GM19468 (cell line): ENCODE measurements at regions not wholly inside any gene's neighbourhood (a gene's known extent, or its start where the extent isn't known, plus 50 kb on each side); places are given as distances from the start of the nearest gene placed in this dataset.
"Not testable (repeated sequence)": the region's sequence is repeated elsewhere in the genome, so short reads cannot be mapped to it uniquely, and the experiment has no call there.

Experiments used
- ATAC-seq: cut with Tn5 transposase; IDR thresholded peaks from one replicate; pipeline ENCODE4 v1.9.1; 2021; ENCODE audit warnings: mild to moderate bottlenecking, moderate library complexity, moderate number of reproducible peaks; ENCODE audit not compliant: unreplicated experiment; ENCODE audit errors: extremely low read depth

DNA sequence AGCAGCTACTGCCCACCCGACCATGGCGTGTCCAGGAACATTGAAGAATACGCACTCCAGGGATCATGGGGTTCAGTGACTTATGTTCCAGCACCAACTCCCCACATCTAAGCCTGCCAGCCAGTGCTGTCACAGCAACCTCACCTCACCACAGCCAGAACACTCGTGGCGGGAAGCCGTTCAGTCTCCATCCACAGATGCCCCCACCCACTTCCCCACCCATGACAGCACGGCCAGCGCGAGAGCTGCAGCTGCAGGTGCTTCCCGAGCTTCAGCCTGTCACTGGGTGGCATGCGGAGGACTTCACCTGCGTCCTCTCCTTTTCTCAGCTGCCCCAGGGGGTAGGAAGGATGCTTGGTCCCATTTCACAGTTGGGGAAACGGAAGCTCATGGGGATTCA, 50.3 kb downstream of the RBFOX3 start:
- ATAC-seq = no peak

DNA sequence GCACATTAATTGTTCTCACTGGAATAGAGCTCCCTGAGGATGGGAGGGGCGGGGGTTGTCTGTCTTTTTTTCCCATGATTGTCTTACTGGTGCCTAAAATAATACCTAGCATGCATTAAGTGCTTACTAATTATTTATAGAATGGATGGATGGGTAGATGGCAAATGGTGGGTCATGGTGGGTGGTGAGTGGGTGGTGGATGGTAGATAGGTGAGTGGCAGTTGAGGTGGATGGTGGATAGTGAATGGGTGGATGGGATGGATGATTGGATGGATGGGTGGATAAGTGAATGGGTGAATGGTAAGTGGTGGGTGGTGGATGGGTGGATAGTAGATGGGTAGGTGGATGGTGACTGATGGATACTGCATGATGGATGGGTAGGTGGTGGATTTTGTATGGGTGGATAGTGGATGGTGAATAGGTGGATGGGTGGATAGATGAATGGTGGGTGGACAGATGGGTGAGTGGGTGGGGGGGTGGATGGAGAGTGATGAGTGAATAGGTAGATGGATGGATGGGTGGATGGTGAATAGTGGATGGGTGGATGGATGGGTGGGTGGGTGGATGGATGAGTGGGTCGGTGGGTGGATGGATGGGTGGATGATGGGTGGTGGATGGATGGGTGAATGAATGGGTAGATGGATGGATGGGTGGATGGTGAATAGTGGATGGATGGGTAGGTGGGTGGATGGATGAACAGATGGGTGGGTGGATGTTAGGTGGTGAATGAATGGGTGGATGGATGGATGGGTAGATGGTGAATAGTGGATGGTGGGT, 51.6 kb downstream of the RBFOX3 start:
- ATAC-seq = no peak

DNA sequence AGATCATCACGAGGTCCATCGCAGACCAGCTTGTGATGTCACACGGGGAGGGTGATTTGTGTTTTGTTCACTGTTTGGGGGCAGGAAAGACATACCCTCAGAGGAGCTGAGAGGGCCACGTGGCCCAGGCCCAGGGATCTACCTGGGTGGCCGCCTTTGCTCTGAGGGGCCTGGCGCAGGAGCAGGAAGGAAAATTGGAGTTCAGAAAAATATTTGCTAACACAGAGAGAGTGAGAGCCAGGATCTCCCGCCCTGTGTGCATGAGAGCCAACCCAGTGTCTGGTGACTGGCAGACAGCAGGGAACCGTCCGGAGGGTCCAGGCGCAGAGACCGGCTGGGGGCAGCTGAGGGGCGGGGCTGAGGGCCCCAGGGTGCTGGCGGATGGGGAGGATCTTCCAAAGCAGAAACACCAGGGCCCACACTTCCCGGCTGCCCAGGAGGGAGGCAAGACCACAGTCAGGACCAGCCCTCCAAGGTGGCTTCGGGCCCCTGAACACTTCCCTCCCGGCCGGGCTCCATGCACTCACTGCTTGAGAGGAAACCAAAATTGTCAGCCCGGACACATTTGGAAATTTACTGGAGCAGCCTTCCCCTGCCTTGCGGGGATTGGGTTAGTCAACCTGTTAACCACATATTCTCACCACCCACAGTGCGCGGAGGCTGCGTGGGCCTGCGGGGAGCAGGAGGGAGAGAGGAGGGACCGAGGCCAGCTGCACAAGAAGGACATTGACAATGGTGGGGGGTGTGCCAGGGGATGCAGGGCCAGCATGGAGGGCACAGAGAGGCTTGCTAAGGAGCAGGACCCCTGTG, 52.6 kb downstream of the RBFOX3 start:
- no peak for ATAC-seq

DNA sequence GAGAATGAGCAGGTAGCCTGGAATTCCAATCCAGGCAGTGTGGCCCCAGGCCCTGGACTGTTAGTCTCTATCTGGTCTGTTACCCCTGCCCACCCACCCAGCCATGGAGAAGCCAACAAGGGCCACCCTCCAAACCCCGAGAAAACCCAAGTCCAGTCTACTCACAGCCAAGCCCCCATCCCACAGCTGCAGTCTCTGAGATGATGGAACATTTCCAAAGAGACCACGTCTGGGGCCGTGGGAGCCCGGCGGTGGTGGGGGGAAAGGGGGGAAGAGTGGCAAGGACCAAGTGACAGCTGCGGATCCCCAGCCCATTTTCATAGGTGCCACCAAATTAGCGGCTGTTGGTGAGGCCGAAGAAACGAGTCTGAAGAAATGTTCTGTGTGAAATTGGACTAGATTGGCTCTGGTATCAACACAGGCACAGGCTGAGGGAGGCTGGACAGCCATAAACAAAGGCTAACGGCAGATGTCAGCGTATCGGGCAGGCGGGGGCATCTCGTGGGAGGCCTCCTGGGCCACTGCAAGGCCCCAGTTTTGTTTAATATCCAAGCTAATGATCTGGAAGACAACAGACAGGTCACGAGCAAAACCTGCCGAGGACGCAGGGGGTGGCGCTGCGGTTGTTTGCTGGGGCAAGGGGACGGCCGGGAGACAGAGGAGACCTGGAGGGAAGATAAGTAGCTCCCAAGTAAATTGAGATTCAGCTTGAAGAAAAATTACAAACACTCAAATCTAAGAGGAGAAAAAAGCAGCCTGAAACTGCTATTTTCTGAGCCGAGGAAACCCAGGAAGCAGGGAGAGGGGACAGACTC, 53.4 kb downstream of the RBFOX3 start:
- ATAC-seq = no peak

DNA sequence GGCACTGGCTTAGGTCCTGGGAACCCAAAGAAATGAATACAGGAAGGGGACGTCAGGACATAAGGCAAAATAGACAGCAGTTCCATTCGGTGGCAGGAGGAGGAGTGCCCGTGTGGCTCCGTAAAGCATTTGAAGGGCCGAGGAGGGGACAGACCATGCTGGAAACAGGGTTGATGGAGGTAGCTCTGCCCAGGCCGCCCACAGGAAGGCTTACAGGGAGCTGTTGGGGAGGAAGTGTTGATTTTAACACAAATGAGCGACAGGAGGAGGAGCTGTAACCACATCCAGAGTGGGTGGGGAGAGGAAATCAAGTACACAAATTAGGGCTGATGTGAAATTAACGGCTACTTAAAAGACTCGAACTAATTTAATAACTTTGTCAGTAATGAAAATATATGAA, 54.6 kb downstream of the RBFOX3 start:
- no peak for ATAC-seq

DNA sequence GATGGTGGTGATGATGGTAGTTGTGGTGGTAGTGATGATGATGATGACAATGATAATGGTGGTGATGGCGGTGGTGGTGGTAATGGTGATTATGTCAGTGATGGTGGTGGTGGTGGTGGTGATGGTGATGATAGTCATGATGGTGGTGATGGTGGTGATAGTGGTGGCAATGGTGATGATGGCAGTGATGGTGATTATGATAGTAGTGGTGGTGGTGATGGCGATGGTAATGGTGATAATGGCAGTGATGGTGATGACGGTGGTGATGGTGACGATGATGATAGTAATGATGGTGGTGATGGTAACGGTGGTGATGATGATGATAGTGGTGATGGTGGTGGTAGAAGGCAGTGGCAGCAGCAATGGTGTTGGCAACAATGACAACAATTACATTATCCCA, 55.3 kb downstream of the RBFOX3 start:
- no peak for ATAC-seq

DNA sequence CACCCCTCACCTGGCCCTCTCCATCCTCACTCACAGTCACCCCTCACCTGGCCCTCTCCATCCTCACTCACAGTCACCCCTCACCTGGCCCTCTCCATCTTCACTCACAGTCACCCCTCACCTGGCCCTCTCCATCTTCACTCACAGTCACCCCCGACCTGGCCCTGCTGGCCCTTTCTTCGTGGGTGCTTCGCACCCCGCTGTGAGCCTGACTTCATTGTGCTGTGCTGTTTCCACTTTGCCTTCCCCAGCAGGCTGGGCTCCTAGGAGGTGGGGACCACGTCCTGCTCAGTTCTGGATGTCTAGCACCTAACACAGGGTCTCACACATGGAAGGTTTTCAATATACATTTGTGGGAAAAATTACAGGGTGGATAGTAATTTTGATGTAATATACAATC, 56.5 kb downstream of the RBFOX3 start:
- ATAC-seq = not testable (repeated sequence)

DNA sequence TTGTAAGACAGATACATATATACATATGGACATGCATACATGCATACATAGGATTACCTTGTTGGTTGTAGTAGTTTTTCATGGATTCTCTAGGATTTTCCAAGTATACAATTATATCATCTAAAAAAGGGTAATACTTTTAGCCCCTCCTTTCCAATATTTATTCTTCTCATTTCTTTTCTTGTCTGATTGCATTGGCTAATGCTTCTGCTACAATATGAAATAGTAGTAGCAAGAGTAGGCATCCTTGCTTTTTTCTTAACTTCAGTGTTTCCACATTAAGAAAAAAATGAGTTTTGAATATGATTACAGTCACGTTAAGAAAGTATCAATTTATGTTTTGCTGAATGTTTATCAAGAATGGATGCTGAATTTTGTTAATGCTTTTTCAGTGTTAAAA, 58.0 kb downstream of the RBFOX3 start:
- no peak for ATAC-seq

DNA sequence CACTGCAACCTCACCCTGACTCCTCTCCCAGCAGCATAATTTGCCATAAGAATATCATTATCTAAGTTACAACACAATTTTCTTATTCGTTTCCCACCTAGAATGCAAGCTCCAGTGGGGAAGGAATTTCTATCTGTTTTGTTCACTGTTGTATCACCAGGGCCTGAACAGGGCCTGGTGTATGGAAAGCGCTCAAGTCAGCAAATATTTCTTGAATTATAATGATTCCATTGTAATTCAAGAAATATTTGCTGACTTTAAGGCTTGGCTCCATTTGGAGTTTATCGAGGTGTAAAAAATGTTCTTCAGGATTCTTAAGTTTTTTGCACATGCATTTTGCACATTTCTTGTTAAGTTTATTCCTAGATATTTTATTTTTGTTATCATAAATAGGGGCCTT, 58.4 kb downstream of the RBFOX3 start:
- ATAC-seq = no peak

DNA sequence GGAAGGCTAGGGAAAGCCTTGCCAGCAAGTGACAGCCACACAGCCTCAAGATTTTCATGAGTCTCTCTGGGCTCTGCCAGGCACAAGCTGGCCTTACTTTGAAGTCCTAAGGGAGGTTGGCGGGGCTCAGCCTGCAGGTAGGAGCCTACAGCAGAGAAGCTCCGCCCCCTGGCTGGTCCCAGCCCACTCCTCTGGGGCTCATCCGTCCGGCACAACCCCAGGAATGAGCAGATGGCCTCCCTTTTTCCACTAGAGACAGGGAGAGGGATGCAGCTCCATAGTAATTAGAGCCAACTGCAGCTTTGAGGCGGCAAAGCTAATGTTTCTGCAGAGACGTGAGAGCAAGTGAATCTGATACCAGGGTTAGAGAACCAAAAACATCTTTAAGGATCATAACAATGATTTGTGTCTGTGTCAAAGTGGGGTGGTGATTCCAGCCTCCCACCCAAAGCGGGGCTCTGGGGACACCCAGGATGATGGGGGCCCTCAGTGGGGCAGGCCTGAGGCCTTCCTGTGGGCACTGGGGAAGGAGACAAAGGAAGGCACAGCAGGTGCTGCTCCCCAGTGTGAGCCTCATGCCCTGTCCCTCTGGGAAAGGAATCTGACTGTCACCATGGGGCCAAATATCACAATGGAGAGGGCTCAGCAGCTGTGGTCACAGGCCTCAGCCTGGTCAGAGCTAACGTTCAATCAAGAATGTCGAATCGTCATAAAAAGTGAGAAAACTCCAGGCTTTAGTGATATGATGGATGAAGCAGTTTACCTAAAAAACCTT, 61.5 kb downstream of the RBFOX3 start:
- ATAC-seq = no peak

DNA sequence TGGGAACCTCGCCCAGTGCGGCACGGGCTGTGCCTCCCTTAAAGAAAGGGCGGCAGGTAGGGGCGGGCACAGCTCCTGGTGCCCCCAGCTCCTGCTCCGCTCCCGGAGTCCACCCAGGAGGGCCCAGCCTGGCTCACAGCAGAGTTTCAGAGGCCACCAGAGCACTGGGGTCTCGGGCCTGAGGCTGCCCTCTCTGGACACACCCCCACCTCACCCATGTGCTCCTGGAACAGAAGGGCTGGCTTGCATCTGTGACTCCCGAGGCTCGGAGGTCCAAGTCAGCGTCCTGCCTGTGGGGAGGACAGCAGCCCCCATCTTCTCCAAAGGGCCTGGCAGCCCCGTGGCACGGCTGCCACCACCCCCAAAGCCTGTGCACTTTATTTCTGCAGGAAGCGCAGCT, 62.7 kb downstream of the RBFOX3 start:
- ATAC-seq = no peak

DNA sequence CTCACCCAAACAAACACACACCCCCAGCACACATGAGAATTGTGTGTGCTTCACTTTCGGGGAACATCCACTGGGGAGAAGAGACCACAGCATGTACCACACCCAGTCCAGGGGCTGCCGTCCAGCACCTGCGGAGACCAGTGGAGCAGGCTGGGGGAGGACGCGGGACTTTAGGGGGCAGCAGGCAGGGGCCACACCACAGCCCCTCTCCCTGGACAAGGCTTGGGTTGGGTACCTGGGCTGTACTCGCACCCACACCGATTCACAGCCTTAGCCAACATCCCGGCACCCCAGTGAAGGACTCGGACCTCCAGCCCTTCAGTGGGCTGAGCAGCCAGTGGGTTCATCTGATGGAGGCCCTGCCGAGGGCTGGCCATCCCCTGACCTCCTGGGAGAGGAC, 63.3 kb downstream of the RBFOX3 start:
- no peak for ATAC-seq

DNA sequence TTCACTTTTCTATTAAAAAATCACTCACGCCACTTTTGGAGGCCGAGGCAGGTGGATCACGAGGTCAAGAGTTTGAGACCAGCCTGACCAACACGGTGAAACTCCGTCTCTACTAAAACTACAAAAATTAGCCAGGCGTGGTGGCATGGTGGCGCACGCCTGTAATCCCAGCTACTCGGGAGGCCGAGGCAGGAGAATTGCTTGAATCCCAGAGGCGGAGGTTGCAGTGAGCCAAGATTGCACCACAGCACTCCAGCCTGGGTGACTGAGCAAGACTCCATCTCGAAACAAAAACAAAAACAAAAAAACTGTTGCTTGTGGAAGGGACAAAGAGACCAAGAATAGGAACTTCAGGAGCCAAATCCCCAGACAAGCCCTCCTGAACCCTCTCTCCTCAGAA, 63.7 kb downstream of the RBFOX3 start:
- ATAC-seq = not testable (repeated sequence)

DNA sequence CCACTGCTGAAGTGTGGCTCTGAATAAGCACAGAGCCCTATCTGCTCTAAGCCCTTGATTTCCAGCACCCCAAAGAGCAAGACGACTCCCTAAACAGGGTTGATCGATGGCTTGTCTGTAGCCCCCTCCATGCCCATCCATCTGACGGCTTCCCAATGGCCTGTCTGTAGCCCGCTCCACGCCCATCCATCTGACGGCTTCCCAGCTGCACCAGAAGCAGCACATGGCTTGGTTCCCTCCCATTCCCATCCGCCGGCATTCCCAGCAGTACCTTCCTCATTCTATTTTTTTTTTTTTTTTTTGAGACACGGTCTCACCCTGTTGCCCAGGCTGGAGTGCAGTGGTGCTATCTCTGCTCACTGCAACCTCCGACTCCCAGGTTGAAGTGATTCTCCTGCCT, 64.5 kb downstream of the RBFOX3 start:
- ATAC-seq = no peak

DNA sequence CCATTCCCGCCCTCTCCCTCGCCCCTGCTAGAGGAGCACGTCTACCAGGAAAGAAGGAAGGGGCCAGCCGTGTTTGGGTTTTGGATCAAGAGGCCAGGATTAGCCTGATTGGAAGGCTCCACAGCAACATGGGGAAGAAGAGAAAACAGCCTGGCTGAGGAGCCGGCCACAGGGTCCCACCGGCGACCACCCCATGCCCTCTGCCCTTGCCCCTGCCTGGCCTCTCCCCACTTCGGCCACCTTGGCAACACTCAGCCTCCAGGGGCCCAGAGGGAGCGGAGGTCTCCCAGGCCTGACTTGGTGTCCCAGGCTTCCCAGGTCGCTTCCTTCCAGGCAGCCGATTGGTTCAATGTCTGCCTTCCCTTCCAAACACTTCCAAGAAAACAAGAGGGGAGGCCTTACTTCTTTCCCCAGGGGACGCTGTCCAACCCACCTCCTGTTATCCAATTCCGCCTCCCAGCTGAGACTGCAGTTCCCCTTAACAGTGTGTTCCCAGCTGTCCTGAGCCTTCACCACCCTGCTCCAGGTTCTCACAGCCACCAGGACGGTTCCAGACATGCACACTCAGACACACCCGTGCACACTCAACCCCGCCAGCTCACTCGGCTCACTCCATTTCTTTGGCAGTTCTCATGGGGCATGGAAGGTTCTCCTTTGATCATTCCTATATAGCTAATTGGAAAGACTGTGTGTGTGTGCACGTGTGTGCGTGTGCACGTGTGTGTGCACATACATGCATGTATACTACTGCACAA, 65.4 kb downstream of the RBFOX3 start:
- no peak for ATAC-seq

DNA sequence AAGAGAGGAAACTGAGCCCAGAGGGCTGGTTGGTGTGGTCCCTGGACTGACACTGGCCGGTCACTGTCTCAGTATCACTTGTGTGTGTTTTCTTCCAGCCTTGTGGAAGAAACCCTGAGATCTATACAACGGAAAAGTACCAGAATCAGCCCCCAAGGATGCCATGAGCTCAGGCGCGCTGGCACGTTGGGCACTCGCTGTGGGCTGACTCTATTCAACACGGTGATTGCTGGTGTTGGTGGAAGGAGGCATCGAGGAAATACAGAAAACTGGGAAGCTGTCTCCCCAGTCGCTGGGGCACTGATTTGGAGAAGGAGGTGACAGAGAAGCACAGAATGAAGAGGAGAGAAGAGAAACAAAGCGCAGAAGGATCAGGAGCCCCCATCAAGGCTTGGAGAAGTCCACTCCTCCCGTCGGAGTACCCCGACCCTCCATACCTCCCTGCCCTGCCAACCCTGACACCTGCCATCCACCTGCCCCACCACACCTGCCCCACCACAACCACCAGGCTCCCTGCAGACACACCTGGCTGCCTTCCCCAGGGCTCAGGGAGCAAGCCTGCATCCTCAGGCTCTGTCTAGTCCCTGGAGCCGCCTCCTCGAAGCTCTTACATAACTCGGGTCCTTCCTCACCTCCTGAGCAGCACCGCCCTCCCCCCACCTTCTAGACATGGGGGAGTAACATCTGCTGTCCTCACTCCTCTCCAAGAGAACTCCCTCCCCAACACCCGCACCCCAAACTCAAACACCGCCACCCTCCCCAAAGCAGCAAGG, 66.5 kb downstream of the RBFOX3 start:
- ATAC-seq = no peak

DNA sequence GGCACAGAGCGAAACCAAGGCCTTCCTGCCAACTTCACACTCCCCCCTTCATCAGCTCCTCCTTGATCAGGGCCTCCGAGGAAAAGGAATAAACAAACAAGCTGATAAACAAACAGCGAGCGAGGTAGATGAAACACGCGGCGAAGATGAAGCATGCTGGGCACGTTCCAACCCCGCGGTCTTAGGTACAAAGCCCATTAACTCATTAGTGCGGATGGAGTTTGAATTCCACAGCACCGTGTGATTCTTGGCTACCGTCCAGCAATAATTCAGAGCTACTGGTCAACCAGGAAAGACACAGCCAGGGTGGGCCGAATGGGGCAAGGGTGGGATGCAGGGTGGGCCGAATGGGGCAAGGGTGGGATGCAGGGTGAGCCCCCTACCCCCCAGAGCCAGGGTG, 67.3 kb downstream of the RBFOX3 start:
- no peak for ATAC-seq

DNA sequence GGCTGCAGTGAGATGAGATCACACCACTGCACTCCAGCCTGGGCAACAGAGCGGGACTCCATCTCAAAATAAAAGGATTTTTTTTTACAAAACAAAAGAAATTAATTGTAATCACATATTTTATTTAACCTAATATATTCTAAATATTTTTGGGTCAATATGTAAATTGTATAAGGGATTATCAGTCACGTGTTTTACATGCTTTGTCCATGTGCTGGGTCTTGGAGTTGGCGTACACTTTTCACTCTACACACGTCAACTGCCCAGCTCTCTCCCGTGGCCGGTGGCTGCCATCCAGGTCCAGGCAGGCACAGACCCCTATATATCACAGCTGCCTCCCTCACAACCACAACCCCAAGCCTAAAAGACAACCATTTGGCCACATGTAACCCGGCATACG, 68.1 kb downstream of the RBFOX3 start:
- ATAC-seq = no peak
